OCI-LY7 (cell line): ENCODE measurements at regions not wholly inside any gene's neighbourhood (a gene's known extent, or its start where the extent isn't known, plus 50 kb on each side); places are given as distances from the start of the nearest gene placed in this dataset.

Experiments used
- CTCF ChIP-seq: fragments of 200-600 bp; sonication (generic); conservative IDR thresholded peaks from 2 replicates; pipeline ENCODE4 v1.5.1; 2014; ENCODE audit warnings: mild to moderate bottlenecking, antibody characterized with exemption, low read length, moderate library complexity, mixed read lengths
- EZH2phosphoT487 ChIP-seq: fragments of 200-600 bp; sonication (generic); IDR thresholded peaks from 2 replicates; pipeline ENCODE4 v1.6.1; 2018; ENCODE audit warnings: low read depth, borderline replicate concordance, mild to moderate bottlenecking, mixed run types, antibody characterized with exemption, low read length, moderate library complexity, mixed read lengths

GRCh38 chr4:159682996-159683395 is 580.1 kb downstream of the RAPGEF2 start:
- TF ChIP-seq EZH2phosphoT487 (no peak), CTCF (no peak)
